GM19455 (cell line): ENCODE measurements at regions not wholly inside any gene's neighbourhood (a gene's known extent, or its start where the extent isn't known, plus 50 kb on each side); places are given as distances from the start of the nearest gene placed in this dataset.
"Not testable (repeated sequence)": the region's sequence is repeated elsewhere in the genome, so short reads cannot be mapped to it uniquely, and the experiment has no call there.

Experiments used
- ATAC-seq: cut with Tn5 transposase; IDR thresholded peaks from one replicate; pipeline ENCODE4 v1.9.1; 2021; ENCODE audit not compliant: unreplicated experiment

DNA sequence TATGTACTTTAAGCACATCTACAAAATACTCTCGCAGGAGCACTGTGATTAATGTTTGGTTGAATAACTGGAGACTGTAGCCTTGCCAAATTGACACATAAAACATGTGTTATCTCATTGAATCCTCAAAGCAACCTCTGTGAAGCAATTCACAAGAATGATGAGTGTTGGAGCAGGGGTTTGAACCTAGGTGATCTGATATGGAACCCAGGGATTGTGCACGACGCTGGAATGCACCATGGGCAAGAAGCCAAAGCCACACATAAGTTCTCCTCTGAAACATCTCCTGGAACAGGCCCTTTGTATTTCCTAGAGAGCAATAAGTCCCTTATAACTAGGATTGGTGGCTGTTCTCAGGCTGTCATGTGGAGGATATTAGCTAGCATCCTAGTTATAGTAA lies 124.6 kb upstream of the IVNS1ABP start:
- no peak for ATAC-seq

DNA sequence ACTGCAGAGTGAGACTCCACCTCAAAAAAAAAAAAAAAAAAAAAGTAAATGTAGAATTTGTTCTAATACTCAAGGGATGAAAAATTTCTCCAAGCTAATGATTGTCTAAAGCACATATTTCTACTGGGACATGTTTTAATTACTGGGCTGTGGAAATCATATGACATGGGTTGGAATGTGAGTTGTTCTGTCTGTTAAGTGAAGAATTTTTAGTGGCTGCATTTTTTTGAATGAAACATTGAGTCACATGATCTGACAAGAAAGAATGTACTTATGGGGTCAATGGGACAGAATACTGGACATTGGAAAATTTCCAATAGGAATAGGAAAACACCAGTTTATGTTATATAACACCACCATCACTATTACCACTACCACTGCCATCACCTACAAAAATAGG lies 123.8 kb upstream of the IVNS1ABP start:
- ATAC-seq: no peak

DNA sequence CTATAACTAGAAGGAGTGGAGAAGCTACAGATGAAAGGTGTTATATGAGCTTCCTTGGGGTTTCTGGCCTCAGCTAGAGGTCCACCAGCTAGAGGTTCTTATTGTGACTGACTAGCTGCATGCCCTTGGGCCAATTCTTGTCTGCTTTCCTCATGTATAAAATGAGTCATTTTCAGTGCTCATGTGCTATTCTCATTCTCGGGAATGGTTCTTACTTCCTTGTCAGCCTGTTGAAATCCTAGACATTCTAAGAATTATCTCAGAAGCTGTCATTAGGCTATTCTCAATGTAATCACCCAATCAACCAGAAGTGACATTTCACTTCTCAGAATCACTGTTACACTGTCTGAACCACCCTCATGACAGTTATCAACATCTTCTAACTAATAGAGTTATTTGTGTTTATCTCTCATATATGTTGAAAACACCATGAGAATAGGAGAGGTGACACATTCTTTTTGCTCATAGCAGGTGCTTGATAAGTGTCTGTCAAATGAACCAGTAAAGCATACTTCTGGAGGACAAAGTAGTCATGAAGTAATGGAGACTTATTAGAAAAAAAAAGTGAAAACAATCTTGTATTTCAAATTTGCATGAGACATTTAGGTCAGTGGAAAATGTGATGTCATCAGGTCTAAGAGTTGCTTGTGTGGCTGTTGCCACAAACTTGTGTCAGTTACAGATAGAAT lies 122.8 kb upstream of the IVNS1ABP start:
- ATAC-seq: peak; percentile 54

DNA sequence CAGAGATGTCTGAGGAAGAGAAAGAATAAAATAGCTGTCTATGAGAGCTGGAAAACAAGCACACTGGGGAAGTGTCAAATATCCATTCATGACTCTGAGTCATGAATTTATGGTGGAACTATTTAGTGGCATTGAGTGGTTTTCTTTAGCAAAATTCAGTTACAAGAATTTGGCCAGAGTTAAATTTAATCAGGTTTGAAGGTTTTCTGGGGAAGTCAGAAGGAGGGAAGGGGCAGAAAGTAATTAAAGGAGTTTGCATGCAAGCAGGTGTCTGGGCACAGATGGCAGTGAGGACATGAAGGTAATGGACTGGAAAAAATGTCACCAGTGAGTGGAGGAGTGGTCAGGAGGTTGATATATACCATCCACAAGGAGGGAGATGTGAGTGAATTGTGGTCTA lies 121.9 kb upstream of the IVNS1ABP start:
- ATAC-seq: no peak

DNA sequence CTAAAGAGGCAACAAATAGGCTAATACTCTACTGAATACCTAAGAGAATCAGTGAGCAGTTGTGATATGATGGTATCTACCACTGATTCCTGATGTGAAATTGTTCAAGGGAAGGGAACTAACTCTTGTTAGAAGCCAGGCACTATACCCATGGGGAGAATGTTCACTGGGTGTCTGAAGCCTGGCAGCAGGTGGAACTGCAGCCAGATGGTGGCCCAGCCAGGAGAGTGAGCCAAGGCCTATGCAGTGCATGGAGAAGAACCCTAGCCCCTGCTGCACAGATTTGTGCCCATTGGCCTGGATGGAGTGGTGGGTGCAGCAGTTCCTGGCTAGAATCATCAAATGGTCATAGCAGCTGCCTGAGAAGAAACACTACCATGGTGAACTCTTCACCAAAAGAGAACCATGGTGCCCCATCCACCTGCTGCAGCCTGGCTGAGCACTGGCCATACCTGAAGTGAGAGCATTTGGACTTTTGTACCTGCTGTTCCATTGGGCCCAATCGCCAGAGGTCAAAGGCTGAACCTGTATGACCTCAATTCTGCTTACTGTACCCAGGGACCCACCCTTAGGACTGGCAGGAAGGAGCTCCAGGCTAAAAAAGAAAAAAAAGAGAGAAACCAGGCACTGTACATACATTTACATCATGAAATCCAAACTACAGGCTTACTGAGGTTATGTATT lies 118.8 kb upstream of the IVNS1ABP start:
- ATAC-seq: no peak

DNA sequence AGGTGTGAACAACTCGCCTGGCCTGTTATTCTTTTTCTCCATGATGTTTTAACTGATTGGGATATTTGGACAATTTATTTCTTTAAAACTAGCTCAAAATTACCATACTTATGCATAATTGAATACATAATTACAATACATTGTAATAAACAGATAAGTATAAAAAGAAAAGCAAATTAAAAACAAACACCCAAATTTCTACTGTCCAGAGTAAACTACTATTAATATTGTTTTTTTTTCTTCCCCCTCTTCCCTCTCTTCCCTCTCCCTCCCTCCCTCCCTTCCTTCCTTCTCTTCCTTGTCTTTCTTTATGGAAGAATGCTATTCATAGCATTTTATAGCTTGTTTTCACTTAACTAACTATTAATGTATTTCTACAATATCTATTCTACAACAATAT lies 117.7 kb upstream of the IVNS1ABP start:
- ATAC-seq: no peak

DNA sequence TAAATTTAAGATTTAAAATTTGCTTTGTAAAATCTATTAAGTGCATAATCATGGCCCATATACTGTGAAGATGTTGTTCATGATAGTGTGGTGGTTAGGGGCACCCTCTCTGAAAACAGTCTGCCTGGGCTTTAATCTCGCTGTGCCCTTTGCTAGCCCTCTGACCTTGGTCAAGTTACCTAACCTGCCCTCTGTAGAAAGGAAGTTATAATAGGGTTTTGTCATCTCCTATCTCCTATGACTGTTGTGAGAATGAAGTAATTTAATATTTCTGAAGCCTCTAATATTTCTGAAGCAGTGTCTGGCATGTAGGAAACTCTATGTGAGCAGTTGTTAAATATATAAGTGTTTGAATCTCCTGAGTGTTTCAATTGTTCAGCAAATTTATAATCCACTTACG lies 116.6 kb upstream of the IVNS1ABP start:
- no peak for ATAC-seq

DNA sequence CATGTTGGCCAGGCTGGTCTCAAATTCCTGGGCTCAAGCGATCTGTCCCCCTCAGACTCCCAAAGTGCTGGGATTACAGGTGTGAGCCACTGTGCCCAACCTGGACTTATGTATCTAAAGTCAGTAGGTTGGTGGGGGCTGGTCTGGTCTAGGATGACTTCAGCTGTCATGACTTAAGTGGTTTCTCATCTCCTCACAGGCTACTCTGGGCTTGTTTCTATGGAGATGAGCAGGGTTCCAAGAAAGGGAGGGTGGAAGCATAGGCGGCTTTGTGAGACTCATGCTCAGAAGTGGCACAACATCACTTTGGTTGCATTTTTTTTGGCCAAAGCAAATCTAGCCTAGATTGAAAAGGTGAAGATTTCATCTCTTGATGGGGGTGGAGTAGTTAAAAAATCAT lies 115.9 kb upstream of the IVNS1ABP start:
- no peak for ATAC-seq

DNA sequence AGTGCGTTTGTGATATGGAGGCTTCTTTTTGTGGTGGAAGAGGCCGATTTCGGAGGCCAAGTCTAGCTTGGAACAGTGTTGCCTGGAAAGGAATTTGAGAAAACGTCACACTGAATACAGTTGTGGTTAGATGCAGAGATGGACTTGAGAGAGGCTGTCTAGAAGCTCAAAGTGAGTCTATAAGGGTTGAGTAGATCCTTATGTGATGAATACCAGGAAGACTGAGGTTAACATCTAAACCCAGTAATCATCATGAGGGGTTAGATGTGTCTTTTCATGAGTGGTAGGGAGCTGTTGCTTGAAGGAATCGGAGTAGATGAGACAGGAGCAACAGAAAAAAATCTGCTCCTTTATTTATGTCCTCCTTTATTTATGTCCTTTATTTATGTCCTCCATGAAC lies 114.6 kb upstream of the IVNS1ABP start:
- no peak for ATAC-seq

DNA sequence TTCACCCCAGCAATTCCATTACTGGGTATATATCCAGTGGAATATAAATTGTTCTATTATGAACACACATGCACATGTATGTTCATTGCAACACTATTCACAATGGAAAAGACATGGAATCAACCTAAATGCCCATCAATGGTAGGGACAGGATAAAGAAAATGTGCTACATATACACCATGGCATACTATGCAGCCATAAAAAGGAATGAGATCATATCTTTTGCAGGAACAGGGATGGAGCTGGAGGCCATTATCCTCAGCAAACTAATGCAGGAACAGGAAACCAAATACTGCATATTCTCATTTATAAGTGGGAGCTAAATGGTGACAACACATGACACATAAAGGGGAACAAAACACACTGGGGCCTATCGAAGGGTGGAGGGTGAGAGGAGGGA lies 112.6 kb upstream of the IVNS1ABP start:
- ATAC-seq: not testable (repeated sequence)

DNA sequence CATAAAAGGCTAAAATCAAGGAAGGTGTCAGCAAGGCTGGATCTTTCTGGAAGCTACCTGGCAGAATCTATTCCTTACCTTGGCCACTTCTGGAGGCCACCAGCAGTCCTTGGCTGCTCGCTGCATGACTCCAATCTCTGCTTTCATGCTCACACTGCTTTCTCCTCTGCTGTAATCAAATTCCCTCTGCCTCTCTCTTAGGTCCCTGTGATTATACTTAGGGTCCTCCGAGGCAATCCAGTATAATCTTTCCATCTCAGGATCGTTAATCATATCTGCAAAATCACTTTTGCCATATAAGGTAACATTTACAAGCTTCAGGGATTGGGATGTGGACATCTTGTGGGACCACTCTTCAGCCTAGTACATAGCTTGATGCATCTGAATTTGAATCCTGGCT lies 110.7 kb upstream of the IVNS1ABP start:
- no peak for ATAC-seq

DNA sequence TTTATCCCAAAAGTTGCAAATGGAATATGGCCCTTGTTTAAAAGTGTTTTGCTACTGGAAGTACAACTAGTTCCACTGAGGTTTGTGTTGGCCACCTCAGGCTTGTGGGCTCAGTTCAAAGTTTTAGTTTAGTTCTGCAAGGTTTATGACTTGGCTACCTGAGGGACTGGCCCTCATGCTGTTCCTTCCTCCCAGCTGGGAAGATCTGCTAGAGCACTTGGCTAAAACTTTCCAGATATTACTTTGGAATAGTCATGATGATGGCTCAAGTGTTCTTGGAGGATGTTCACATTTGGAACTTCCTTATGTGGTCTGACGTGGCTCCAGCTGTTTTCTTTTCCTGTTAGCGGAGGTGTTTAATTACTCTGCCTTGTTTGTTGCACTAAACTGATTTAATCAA lies 110.2 kb upstream of the IVNS1ABP start:
- no peak for ATAC-seq

DNA sequence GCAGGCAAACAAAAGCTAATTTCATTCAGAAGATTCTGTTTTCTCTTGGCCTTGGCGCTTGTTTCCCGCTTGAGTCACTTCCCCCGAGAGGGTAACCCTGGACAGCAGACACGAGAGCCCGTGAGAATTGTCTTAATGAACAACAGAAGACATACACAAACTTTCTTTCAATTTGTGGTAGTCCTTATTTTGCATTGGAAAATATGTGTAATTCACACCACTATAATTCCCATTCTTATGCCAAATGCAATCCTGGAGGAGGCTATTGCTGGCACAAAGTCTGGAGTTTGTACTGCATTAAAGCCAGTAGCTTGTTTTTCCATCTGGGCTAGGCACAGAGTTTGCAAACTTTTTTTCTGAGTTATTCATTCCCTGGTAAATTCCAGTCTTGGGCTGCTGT lies 109.8 kb upstream of the IVNS1ABP start:
- no peak for ATAC-seq

DNA sequence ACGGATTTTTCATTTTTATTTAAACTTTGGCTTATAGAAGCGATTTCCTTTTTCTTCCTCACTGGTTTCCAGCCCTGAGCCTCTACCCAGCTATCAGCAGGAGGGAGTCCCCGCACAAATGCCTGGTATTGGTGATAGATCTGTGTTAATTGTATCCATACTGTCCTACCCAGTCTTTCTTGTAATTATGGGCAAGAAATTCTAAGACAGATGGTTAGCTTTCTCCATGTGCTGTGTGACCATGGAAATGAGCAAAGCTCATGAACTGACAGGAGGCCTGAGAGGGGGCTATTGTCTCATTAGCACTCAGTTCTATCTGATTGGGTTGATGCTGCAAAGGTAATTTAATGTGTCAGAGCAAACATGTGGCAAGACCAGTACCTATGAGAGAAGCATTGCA lies 108.1 kb upstream of the IVNS1ABP start:
- no peak for ATAC-seq

DNA sequence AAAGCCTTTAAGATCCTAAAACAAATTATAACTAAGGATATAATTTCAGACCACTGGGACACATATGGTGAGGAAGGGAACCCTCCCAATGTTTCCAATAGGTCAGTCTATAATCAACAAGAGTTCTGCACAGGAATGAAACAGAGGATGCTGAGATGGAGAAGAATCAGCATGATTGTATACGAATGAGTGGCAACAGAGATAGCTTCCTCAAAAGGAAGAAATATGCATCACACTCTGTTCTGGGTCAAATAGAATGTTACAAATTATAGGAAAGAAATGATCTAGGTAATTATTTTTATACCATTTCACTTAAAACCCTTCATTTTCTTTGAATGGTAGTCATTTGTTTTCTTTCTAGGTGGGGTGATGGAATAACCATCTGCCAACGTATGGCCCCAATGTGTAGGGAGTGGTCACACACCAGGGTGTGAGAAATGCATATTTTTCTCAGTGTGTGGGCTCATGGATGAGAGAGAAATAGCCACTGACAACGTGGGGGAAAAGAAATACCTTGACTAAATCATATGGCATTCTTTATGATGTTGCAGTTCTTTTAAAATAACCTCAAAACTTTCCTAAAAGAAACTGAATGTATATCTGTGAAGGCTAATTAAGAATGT lies 104.6 kb upstream of the IVNS1ABP start:
- no peak for ATAC-seq

DNA sequence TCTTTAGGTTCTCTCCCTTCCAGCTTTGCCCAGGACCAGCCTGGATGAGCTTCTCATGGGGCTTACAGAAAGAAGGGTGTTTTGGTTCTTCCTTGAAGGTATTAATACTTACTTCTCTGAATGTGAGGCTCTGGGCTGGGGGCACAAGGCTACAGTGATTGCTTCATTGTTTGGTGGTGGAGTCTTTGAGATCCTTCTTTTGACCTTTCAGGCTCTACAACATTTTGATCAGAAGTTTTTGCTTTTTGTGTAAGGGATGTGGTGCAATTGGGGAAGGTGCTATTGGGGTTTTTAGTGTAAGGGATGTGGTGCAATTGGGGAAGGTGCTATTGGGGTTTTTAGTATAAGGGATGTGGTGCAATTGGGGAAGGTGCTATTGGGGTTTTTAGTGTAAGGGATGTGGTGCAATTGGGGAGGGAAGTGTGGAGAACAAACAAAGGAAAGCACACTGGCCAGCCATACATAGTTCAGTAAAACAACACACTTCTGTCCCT lies 103.6 kb upstream of the IVNS1ABP start:
- ATAC-seq: no peak

DNA sequence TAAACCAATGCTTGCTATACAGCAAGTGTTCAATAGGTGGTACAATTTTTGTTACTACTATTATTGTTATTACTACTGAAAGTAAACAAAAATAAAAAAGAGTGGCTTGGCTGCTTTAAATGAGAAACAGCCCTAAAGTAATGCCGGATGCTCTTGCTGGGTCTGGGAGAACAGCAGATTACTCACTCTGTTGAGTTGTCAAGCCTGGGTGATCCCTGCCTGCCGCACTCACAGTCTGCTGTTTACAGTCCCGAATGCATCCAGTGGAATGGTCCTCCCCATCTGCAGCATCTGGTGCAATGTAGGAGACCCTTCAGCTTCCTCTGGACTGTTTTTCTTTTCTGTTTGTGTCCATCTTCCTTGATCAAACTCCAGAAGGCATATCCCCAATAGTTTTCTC lies 102.7 kb upstream of the IVNS1ABP start:
- ATAC-seq: no peak

DNA sequence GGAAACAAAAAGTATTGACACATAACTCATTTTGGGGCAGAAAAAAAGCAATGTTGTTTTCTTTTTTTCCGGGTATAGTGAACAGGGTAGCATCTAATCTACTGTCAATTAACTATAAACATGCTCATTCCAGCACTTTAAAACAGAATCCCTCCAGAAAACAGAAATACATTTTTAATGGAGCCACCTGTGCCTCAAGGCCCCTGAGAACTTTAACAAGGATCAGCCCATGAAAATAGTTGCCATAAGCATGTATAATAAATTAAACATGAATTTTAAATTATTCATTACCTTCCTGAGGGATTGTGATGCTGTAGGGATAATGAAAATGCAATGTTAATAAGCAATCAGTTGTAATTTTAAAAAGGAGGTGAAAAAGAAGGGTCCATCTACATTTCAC lies 101.4 kb upstream of the IVNS1ABP start:
- no peak for ATAC-seq

DNA sequence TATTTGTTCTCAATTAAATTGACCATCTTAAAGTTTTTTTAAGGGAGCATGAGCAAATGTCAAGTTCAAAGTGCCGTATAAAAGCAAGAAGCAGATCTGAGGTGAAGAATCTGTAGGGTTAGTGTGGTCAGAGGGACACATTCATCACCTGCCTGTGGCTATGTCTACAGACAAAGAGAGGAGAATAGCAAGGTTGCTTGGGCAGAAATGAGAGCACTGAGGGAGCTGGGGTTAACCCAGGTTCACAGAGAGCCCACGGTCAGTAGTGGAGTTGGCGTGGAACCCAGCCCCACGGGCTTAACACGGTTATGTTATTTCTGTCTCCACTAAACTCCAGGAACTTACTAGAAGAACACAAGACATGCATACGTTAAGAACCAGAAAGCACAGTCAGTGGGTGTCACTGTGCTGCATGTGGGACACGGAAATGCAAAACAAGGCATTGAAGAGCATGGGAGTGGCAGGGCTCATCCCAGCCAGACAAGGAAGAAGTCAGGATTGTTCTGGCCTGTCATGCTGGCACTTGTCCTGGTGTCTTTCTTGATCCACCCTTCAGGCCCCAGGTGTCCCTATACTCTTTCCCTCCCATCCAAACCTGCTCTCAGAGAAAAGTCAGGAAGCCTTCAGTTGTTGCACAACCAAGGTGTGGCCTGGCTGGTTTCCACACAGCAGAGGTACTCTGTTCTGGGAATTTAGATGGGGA lies 95.5 kb upstream of the IVNS1ABP start:
- ATAC-seq: no peak

DNA sequence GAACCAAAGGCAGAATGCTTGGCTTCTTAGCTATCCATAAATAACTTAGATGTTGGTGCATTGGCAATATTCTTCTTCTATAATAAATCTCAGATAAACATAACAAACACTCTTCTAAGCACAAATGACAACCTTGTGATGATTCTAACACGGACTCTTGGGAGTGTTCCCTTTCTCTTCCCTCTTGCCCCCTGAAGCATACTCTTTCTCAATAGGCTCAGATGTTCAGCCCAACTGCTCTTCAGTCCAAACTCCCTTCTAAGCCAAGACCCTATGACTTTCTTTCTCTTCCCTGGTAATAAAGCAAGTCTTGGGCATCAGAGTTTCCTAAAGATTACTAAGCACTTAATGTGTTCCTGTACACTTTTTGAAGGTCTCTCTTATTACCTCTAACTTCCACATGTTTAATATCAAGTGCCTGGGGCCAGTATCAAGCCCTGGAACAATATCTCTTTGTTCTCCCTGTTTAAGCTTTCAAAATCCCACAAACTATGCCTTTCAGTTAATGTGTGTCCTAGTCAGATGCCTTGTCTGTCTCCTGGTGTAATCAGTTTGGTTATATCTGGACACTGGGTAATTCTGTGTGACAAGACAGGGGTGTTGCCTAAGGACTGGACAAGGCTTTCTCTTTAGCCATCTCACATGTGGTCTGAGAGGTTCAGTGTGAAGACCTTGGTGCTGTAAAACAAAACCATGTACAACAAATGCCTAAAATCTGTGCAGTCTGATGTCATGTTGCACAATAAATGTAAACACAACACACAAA lies 92.9 kb upstream of the IVNS1ABP start:
- no peak for ATAC-seq

DNA sequence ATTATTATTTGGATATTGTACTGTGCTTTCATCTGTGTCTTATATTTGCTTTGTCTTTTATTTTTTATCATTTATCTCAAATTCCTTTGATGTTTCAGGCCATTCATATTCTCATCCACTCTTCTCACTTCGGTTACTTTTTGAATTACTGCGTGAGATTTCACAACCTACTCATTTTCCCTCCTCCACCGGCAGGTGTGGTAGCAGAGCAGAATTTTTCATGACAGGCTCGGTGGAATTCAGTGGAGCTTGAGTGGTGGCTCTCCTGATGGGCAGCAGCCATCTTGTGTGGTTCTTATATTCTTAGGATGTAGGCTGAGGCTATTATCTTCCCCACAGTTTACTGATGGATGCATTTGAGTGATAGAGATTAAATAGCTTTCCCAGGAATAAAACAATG lies 92.3 kb upstream of the IVNS1ABP start:
- no peak for ATAC-seq
